ENCODE measurements at regions not wholly inside any gene's neighbourhood (a gene's known extent, or its start where the extent isn't known, plus 50 kb on each side); places are given as distances from the start of the nearest gene placed in this dataset.
"Not testable (repeated sequence)": the region's sequence is repeated elsewhere in the genome, so short reads cannot be mapped to it uniquely, and the experiment has no call there.

DNA sequence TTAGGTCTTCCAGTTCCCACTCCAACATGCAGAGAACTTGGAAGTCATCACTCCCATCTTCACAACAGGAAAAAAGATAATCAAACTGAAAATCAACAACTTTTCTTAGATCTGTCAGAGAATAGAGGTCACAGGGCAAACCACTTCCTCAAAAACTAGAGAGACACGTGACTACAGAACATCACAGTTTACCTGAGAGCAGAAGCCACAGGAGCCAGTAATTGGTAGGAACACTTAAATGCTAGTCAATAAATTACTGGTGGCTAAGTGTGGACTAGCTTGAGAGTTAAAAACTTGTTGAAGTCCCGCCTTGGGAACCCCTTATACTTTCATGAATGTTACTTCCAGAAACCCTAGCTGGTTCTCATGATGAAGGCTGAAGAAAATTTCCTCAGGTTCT lies 81.1 kb downstream of the THSD1 start:
- DNase-seq (ENCODE audit: low read depth); H3K4me3 ChIP-seq (ENCODE audit: low read depth, low read length): not testable (repeated sequence)

DNA sequence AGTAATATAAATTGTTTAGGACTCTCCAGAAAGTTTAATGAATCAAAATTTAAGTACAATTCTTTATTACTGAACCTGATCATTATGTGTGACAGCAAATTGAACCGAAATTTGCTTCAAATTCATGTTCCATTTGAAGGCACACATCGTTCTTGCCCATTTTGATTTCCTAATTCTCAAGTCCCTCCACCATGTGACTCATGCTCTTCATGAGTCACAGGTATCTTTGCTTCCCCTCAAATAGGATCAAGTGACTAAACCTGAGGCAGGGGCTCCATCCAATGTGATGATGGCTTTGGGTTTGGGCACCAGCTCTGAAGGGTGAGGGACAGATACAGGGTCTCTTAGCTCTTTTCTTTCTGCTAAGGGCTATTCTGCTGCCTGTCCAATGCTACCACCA lies 86.1 kb downstream of the THSD1 start:
- no peak overlapping the region for H3K4me3 ChIP-seq (ENCODE audit: low read depth, low read length)
- no peak for DNase-seq (ENCODE audit: low read depth)
- TF ChIP-seq, protein P1, sequence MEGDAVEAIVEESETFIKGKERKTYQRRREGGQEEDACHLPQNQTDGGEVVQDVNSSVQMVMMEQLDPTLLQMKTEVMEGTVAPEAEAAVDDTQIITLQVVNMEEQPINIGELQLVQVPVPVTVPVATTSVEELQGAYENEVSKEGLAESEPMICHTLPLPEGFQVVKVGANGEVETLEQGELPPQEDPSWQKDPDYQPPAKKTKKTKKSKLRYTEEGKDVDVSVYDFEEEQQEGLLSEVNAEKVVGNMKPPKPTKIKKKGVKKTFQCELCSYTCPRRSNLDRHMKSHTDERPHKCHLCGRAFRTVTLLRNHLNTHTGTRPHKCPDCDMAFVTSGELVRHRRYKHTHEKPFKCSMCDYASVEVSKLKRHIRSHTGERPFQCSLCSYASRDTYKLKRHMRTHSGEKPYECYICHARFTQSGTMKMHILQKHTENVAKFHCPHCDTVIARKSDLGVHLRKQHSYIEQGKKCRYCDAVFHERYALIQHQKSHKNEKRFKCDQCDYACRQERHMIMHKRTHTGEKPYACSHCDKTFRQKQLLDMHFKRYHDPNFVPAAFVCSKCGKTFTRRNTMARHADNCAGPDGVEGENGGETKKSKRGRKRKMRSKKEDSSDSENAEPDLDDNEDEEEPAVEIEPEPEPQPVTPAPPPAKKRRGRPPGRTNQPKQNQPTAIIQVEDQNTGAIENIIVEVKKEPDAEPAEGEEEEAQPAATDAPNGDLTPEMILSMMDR (conservative IDR thresholded peaks at IDR 0.05; ENCODE audit: low read depth, low read length), result no peak

DNA sequence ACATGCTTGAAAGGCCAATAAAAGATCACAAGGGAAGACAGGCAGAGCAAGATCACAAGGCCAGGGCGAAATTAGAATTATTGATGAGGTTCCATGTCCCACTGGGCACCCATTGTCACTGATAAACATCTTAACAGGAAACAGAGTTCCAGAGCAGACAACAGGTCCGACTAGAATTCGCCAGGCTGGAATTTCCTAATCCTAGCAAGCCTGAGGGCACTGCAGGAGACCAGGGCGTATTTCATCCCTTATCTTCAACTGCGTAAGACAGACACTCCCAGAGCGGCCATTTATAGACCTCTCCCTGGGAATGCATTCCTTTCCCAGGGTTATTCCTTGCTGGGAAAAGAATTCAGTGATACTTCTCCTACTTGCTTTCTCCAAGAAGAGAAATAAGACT lies 96.1 kb downstream of the THSD1 start:
- not testable (repeated sequence) for DNase-seq (ENCODE audit: low read depth); H3K4me3 ChIP-seq (ENCODE audit: low read depth, low read length)

DNA sequence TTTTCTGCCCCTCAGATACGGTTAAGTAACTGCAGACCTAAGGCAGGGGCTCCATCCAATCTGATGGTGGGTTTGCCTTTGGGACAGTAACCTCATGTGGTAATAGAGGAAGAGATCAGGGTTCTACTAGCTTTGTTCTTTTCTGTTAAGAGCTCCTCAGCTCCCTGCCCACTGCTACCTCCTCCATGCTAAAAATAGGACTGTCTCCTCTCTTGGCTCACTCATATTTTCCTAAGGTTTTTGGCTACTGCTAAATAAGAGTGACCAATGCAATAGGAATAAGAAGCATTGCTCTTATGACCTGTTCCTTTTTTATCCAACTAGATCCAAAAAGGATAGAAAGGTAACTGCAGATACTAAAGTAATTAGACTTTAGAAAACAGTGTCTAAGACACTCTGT lies 99.6 kb downstream of the THSD1 start:
- not testable (repeated sequence) for DNase-seq (ENCODE audit: low read depth)

DNA sequence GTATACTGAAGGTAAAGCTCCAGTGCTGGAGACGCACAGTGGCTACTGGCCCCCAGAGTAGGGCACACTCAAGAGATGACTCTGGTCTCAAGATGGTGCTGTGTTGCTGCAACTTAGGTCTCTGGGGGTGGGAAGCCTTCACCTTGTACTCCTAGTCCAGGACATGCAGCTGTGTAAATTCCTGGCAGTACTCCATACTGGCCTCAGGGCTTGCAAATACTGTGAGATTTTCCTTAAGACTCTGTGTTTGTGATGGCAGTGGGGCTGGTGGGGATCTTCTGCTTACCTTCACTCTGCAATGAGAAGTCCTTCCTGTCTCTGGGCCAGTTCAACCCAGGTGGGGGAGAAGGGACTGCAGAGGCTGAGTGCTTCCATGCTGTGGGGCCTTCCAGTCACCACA lies 102.9 kb downstream of the THSD1 start:
- not testable (repeated sequence) for H3K4me3 ChIP-seq (ENCODE audit: low read depth, low read length); DNase-seq (ENCODE audit: low read depth)

More for the DNA sequence above, 99.6 kb downstream of the THSD1 start:
- H3K4me3 ChIP-seq (ENCODE audit: low read depth, low read length), result not testable (repeated sequence)

DNA sequence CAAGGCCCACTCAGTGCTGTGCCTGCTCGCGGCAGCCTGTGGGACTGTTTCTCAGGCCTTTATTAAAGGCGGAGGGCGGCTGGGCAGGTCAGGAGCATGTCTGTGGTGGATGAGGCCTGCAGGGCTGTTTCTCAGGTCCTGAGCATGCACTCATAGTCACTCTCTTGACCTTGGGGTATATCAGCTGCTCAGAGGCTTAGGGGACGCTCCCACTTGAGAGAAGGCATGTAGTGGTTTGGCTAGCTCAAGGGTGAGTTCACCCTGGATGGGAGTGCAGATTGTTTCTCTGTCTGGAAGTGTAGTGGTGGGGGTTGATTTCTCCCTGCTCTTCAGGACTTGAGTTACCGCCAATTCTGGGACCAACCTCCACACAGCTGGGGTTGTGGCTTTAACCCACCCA lies 103.3 kb downstream of the THSD1 start:
- DNase-seq (ENCODE audit: low read depth), result not testable (repeated sequence)

DNA sequence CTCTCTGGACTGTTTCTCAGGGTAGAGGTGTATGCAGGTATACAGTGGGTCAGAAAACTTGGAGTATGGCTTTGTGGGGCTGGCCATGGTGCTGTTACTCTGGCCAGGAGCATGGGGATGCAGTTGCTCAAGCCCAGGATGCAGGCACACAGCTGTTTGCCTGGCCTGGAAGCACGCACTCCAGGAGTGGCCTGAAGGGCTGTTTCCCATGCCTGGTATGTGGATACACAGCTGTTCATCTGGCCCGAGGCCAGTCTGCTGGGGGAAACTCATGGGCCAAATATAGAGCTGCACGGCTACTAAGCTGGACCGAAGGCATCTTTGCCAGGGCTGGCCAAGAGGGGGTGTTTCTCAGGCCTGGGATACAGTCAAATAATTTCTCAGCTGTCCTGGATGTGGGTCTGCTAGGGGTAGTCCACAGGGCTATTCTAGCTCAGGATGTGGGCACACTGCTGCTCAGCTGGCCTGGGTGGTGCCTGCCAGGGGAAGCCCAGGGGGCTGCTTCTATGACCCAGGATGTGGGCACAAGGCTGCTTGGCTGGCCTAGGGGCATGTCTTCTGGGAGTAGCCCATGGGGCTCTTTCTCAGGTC lies 104.1 kb downstream of the THSD1 start:
- H3K4me3 ChIP-seq (ENCODE audit: low read depth, low read length); DNase-seq (ENCODE audit: low read depth): not testable (repeated sequence)

More for the DNA sequence above, 103.3 kb downstream of the THSD1 start:
- H3K4me3 ChIP-seq (ENCODE audit: low read depth, low read length), result not testable (repeated sequence)

DNA sequence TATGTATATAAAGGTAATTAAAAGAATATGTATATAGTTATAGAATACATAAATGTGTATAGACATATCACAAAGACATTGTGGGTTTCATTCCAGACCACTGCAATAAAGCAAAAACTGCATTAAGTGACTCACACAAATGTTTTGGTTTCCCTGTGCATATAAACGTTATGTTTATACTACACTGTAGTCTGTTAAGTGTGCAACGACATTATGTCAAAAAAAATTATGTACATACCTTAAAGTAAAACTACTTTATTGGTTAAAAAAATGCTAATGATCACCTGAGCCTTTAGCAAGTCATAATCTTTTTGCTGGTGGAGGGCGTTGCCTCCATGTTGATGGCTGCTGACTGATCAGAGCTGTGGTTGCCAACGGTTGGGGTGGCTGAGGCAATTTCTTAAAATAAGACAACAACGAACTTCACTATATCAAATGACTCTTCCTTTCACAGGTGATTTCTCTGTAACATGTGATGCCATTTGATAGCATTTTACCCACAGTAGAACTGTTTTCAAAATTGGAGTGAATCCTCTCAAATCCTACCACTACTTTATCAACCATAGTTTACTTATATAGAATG lies 107.8 kb downstream of the THSD1 start:
- DNase-seq (ENCODE audit: low read depth); H3K4me3 ChIP-seq (ENCODE audit: low read depth, low read length): not testable (repeated sequence)

DNA sequence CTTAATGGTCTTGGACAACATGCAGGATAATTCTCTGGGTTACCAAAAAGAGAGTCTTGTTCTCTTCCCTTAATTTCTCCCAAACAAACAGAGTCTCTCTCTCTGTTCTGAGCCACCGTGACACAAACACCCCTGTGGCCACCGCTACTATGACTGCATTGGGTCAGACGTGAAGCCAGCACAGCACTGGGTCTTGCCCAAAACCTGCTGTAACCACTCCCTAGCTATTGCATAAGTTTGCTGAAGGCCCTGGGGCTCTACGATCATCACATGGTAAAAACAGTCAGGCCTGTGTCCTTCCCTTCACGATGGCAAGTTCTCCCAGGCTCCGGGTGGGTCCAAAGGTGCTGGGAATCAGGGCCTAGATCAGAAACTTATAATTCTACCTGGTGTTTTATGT lies 117.1 kb downstream of the THSD1 start:
- not testable (repeated sequence) for H3K4me3 ChIP-seq (ENCODE audit: low read depth, low read length); DNase-seq (ENCODE audit: low read depth)

DNA sequence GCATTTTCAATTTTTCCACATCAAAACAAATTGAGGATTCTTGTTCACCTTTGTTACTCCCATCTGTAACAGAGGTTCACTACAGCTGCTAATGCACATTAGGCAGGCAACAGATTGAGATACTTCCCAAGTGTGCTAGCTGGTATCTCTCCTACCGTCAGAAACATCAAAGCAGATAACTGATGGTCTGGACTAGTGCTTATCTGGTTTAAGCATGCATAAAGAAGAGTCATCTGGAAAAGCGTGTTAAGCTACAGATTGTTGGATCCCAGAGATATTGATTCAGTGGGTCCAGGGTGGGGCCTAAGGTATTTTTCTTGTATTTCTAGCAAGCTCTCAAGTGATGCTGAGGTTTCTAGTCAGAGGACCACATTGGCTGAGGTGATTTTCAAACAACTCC lies 122.0 kb upstream of the NEK3 start:
- not testable (repeated sequence) for H3K4me3 ChIP-seq (ENCODE audit: low read depth, low read length); DNase-seq (ENCODE audit: low read depth)

DNA sequence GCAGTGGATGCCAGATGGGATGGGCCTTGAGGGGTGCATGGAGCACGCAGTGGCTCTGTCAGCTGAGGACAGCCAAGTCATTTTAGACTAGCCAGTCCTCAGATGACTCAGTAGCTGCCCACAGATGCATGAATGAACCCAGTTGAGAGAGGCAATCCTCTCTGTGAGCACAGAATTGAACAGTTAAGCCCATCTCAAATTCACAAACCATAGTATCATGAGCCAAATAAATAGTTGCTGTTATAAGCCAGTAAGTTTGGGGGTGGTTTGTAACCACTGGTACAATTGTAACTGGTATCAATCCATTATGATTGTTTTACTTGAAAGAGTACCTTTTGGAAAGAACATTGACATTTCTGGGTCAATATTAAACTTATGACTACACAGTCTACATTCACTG lies 120.0 kb upstream of the NEK3 start:
- DNase-seq (ENCODE audit: low read depth); H3K4me3 ChIP-seq (ENCODE audit: low read depth, low read length): not testable (repeated sequence)

DNA sequence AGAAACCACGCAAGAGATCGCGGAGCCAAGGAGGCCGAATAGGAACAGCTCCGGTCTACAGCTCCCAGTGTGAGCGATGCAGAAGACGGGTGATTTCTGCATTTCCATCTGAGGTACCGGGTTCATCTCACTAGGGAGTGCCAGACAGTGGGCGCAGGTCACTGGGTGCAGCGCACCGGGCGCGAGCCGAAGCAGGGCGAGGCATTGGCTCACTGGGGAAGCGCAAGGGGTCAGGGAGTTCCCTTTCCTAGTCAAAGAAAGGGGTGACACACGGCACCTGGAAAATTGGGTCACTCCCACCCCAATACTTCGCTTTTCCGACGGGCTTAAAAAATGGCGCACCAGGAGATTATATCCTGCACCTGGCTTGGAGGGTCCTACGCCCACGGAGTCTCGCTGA lies 94.9 kb upstream of the NEK3 start:
- DNase-seq (ENCODE audit: low read depth); H3K4me3 ChIP-seq (ENCODE audit: low read depth, low read length): not testable (repeated sequence)

DNA sequence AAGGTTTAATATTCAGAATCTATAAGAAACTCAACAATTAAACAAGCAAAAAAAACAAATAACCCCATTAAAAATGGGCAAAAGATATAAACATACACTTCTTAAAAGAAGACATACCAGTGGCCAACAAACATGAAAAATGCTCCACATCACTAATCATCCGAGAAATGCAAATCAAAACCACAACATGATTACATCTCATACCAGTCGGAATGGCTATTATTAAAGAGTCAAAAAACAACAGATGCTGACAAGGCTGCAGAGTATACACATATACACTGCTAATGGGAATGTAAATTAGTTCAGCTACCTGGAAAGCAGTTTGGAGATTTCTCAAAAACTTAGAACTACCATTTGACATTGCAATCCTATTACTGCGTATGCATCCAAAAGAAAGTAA lies 81.4 kb upstream of the NEK3 start:
- H3K4me3 ChIP-seq (ENCODE audit: low read depth, low read length); DNase-seq (ENCODE audit: low read depth): not testable (repeated sequence)

DNA sequence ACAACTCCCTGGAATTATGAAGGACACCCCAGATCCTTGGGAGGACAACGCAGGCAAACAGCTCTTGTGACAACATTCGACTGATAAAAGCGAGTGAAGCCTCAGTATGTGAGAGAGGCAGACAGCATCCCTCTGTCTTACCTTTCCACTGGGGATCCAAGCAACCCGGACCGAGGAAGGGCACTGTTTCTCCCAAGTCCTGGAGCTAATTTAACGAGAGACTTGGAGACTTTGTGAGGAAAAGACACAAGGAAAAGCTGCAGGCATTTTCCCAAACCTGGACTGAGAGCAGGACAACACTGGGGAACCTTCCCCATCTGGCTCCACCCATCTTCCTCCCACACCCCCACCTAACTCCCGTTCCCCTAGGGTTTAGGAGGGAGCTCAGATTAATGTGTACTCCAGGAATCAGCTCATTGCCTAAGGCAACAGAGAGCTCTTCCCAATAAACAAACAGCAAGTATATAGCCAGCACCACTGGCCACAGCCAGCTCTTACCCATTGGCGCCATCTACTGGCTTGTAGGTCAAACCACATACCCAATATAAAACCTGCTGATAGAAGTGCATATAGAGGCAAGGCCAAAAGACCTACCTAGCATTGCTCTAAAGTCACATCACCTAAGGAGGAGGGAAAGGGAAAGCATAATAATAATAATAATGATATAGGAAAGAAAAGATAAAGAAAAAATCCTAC lies 76.7 kb upstream of the NEK3 start:
- not testable (repeated sequence) for H3K4me3 ChIP-seq (ENCODE audit: low read depth, low read length)
- TF ChIP-seq, protein P1 (conservative IDR thresholded peaks at IDR 0.05; ENCODE audit: low read depth, low read length), result peak; percentile 52
- peak; percentile 90 for DNase-seq (ENCODE audit: low read depth)

DNA sequence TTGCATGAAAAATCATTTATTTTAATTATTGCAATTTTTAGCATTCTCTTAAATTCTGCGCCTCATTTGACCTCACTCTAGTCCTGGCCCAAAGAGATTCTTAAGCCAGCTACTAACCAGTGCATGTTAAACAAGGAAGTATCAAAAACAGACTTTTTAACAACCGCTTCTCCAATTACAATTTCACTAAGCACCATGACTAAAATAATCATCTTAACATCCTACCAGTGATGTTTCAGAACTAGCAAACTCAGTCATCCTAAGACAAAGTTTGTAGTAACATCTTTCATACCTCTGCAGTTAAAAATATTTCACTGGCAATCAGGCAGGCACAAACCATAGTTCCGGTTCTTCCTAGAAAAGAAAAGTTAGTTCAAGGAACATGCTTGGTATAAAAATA lies 75.5 kb upstream of the NEK3 start:
- not testable (repeated sequence) for H3K4me3 ChIP-seq (ENCODE audit: low read depth, low read length); DNase-seq (ENCODE audit: low read depth)

DNA sequence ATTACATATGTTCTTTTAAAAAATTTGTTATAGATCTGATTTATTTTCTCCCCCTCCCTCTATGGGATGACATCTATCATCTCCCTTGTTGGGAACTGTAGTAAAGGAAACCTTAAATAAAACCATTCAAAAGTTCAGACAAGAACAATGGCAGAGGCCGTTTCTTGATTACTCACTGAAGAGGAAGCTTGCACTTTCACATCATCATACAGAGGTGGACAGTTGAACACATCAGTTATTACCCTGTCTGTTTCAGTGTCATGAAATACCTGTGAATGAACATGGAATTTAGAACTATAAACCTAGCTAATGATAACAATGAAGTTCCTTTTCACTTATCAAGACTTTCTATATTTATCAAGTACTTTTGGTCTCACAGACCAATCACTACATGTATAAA lies 63.7 kb upstream of the NEK3 start:
- DNase-seq (ENCODE audit: low read depth); H3K4me3 ChIP-seq (ENCODE audit: low read depth, low read length): not testable (repeated sequence)

DNA sequence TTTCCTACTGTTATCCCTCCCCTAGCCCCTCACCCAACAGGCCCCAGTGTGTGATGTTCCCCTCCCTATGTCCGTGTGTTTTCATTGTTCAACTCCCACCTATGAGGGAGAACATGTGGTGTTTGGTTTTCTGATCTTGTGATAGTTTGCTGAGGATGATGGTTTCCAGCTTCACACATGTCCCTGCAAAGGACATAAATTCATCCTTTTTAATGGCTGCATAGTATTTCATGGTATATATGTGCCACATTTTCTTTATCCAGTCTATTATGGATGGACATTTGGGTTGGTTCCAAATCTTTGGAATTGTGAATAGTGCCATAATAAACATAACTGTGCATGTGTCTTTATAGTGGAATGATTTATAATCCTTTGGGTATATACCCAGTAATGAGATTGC lies 54.5 kb upstream of the NEK3 start:
- H3K4me3 ChIP-seq (ENCODE audit: low read depth, low read length); DNase-seq (ENCODE audit: low read depth): not testable (repeated sequence)
